GM12873 (cell line): ENCODE measurements at regions not wholly inside any gene's neighbourhood (a gene's known extent, or its start where the extent isn't known, plus 50 kb on each side); places are given as distances from the start of the nearest gene placed in this dataset.

ENCODE experiments used
- TF ChIP-seq, protein P1 (sequence below): IDR thresholded peaks from 2 replicates; pipeline ENCODE4 v1.5.1; 2012; ENCODE audit warnings: low read depth, mild to moderate bottlenecking, moderate library complexity, low read length, control low read depth; ENCODE audit not compliant: insufficient read depth; ENCODE audit errors: missing control alignments

DNA sequence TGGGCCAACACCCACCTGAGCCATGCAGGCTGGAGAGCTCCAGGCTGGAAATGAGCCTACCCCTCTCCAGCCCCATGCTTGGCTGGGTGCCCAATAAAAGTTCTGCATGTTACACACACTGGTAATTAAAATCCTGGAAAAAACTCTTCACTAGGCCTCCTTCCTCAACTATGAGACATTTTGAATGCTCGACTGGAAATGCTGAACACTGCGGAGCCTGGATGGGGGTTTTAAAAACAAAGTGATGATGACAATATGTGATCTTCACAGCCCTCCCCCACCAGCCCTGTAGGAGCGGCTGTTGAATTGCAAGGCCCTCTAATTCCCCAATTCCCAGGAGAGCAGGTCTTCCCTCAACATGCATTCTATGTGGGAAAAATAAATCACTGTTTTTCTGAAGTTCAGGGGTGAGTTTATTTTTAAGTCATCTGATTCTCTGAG is 179.2 kb downstream of the TTC32 start:
- TF ChIP-seq, protein P1, sequence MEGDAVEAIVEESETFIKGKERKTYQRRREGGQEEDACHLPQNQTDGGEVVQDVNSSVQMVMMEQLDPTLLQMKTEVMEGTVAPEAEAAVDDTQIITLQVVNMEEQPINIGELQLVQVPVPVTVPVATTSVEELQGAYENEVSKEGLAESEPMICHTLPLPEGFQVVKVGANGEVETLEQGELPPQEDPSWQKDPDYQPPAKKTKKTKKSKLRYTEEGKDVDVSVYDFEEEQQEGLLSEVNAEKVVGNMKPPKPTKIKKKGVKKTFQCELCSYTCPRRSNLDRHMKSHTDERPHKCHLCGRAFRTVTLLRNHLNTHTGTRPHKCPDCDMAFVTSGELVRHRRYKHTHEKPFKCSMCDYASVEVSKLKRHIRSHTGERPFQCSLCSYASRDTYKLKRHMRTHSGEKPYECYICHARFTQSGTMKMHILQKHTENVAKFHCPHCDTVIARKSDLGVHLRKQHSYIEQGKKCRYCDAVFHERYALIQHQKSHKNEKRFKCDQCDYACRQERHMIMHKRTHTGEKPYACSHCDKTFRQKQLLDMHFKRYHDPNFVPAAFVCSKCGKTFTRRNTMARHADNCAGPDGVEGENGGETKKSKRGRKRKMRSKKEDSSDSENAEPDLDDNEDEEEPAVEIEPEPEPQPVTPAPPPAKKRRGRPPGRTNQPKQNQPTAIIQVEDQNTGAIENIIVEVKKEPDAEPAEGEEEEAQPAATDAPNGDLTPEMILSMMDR = no peak

DNA sequence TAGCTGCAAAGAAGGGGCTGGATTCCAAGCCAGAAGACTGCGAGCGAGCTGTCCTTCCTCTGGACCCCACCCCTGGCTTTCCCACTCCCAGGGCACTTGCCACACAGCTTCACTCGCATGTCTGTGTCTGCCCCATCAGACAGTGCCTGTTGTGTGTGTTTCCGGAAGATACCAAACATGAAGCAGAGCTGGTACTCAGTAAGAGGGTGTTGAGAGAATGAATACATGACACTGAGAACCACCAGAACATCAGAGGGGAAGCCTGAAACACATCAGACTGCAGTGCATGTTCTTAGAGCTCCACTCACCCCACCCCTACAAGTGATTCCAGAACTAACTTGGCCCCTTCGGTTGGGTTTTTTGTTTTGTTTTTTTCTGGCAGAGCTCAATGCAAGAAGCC is 181.5 kb downstream of the TTC32 start:
- TF ChIP-seq, protein P1 = no peak

DNA sequence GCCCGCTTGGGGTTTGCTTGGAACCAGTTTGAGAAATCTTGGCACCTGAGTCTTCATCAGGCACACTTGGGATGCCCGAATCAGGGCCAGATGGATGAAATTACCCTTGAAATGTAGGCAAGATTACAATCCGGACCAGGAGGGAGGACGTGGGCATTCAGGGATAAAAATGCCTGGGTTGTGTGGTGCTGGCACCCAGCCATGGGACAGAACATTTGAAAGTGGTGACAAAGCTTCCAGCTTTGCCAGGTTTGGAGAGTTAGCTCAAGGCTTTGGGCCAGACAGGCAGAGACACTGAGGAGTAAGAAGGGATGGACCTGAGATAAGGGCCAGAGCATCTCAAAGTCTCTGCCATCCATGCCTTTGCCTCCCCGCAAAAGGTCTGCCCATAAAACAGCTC is 182.2 kb downstream of the TTC32 start:
- TF ChIP-seq, protein P1 = no peak

DNA sequence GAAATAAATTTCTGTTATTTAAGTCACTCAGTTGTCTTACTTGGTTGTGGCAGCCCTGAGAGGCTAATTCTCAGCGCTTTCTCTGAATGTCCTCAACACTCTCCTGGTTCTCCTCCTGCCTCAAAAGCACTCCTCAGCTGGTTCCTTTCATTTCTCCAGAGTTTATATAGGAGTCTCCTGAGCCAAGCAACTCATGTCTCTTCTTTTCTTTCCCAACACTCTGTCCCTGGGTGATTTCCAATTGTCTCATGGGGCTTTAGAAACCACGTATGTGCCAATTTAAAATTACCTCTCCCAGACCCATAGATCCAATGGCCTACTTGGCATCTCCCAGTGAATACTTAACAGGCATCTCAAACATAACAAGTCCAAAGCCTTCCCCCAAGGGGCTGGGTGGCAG is 184.3 kb downstream of the TTC32 start:
- TF ChIP-seq, protein P1 = no peak

- TF ChIP-seq, protein P1 = no peak
Observed at GRCh38 chr2:19714926-19715325, 186.9 kb downstream of the TTC32 start.

DNA sequence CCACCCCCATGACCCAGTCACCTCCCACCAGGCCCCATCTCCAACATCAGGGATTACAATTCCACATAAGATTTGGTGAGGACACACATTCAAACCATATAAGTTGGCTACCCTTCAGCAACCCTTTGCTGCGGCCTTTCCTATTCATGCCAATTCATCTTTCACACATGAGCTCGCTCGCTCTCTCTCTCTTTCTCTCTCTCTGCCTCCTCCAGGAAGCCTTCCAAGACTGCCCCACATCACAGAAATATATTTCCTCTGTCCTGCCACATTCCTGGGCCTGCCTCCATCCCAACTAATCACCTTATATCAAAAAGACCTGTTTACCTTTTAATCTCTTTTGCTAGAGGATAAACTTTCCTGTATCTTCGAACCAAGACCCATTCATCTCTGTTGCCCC is 188.9 kb downstream of the TTC32 start:
- TF ChIP-seq, protein P1 = no peak

DNA sequence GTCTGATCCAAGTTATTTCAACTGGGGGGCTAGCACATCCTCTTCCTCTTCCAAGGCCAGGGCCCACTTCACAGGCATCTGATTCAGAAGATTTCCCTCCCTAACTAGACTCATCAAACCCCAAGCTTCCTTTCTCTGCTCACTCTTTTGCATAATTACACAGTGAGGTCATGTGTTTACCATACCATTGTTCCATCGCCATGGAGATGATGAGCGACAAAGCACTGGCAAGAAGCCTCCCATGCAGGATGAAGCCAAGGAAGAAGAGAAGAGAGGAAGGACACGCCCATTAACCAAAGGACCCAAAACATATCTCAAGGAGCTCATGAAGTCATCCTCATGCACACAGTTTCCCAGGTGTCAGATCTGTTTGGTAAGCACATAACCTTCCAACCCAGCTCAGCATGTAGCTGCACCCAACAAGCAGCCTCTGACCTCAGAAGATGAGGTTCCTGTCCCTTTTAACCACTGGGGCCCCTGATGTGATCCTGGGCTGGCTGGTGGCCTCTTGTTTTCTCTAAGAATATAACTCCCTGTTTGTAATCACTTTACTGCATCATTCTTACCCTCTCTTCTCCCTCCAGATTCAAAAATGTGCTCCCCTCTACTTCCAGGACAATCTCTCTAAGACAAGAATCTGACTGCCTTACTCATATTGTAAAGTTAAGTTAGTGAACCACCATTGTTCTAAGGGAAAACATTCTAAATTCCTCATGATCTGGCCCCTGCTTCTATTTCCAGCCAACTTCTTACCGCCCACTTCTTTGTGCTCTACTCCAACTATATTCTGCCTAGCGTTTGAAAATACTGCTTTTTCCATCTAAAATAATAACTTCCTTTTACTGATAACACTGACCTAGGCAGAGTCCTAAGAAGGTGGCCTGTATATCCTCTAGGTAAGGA is 190.1 kb downstream of the TTC32 start:
- TF ChIP-seq, protein P1 = no peak
